Loucy (cell line): ENCODE measurements at regions not wholly inside any gene's neighbourhood (a gene's known extent, or its start where the extent isn't known, plus 50 kb on each side); places are given as distances from the start of the nearest gene placed in this dataset.

ENCODE experiments used
- CTCF ChIP-seq: fragments of 200-600 bp; sonication (generic); conservative IDR thresholded peaks from 2 replicates; pipeline ENCODE4 v1.5.1; 2014; ENCODE audit warnings: mild to moderate bottlenecking, antibody characterized with exemption, low read length
- EZH2phosphoT487 ChIP-seq: fragments of 200-600 bp; IDR thresholded peaks from 2 replicates; pipeline ENCODE4 v1.6.1; 2018; ENCODE audit warnings: antibody characterized with exemption, mild to moderate bottlenecking, moderate library complexity, borderline replicate concordance

GRCh38 chr17:77370586-77370985 lies 229.8 kb downstream of the SEC14L1 start:
- TF ChIP-seq CTCF (no peak), EZH2phosphoT487 (no peak)
